Activated naive CD8-positive, alpha-beta T cell treated with anti-CD3 and anti-CD28 coated beads, Interleukin-2, amount 10 ng/mL, durations not matched to agents 7 days and 5 days (primary cell): ENCODE measurements at regions not wholly inside any gene's neighbourhood (a gene's known extent, or its start where the extent isn't known, plus 50 kb on each side); places are given as distances from the start of the nearest gene placed in this dataset.

Experiments
- ATAC-seq: fragments of 150-1000 bp; cut with Tn5 transposase; one replicate; pipeline ENCODE4 v1.10.0; 2021; ENCODE audit warnings: low read depth, moderate library complexity
- POLR2A ChIA-PET: fragments of 350-600 bp; sonication (Branson Sonifier 250); formaldehyde crosslinking; loops from one replicate; lab custom pipeline; 2021; ENCODE audit warnings: antibody characterized with exemption; lab: Charles Lee
- DNase-seq: peaks from one replicate; pipeline ENCODE4 v3.0.0; 2021
- H3K27ac Mint-ChIP-seq: one replicate; pipeline ENCODE4 v1.8.0; 2022; ENCODE audit warnings: mild to moderate bottlenecking, mixed read lengths
- H3K27me3 Mint-ChIP-seq: one replicate; pipeline ENCODE4 v1.8.0; 2022; ENCODE audit warnings: mild to moderate bottlenecking, moderate library complexity, mixed read lengths
- H3K36me3 Mint-ChIP-seq: one replicate; pipeline ENCODE4 v1.8.0; 2021; ENCODE audit warnings: mild to moderate bottlenecking, mixed read lengths
- H3K4me1 Mint-ChIP-seq: one replicate; pipeline ENCODE4 v1.8.0; 2021; ENCODE audit warnings: mixed read lengths
- H3K4me3 Mint-ChIP-seq: one replicate; pipeline ENCODE4 v1.8.0; 2022; ENCODE audit warnings: mild to moderate bottlenecking, moderate library complexity, mixed read lengths
- H3K9me3 Mint-ChIP-seq: one replicate; pipeline ENCODE4 v1.8.0; 2021; ENCODE audit warnings: mixed read lengths

DNA sequence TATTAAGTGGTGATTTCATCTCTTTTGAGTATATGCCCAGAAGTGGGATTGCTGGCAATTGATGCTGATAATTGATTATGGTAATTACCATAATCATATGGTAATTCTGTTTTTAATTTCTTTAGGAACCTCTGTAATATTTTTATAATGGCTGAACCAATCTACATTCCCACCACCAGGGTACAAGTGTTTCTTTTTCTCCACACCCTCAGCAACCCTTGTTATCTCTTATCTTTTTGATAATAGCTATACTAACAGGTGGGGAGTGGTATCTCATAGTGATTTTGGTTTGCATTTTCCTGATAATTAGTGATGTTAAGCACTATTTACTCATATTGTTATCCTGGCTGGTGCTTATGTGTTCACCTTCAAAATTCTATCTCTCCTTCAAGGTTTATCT is 212.6 kb downstream of the FMR1NB start:
- Mint-ChIP-seq H3K4me1 (no peaks in the 10 kb centered on the region), H3K9me3 (no peaks in the 10 kb centered on the region), H3K27me3 (no peaks in the 10 kb centered on the region), H3K36me3 (no peaks in the 10 kb centered on the region), H3K27ac (no peak overlapping the region), H3K4me3 (no peak overlapping the region)
- ATAC-seq (no peak), DNase-seq (no peak)
- POLR2A ChIA-PET, result no interaction called here

DNA sequence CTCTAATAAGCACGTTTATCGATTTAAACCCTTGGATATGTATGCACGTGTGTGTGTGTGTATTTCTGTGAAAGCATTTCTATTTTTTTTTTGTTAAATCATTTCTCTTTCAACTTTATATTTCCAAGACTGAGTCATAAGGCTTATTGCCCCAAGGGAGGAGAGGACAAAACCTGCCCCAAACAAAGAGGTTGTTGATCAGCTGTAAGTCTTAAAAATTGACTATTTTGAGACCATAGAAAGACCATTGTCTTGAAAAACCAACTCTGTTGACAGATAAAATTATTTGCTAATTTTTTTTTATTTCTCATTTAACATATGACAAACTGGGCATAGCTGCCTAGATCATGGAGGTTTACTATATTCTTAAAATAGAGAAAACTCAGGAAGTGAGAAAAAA is 222.4 kb downstream of the FMR1NB start:
- H3K27me3 Mint-ChIP-seq, result no peaks in the 10 kb centered on the region
- H3K27ac Mint-ChIP-seq, result no peak overlapping the region
- POLR2A ChIA-PET, result no interaction called here
- no peak for DNase-seq
- no peak overlapping the region for H3K4me3 Mint-ChIP-seq
- H3K4me1 Mint-ChIP-seq, result no peaks in the 10 kb centered on the region
- peaks cover 2% of the 10 kb centered on the region for H3K9me3 Mint-ChIP-seq
- ATAC-seq, result no peak
- no peaks in the 10 kb centered on the region for H3K36me3 Mint-ChIP-seq

DNA sequence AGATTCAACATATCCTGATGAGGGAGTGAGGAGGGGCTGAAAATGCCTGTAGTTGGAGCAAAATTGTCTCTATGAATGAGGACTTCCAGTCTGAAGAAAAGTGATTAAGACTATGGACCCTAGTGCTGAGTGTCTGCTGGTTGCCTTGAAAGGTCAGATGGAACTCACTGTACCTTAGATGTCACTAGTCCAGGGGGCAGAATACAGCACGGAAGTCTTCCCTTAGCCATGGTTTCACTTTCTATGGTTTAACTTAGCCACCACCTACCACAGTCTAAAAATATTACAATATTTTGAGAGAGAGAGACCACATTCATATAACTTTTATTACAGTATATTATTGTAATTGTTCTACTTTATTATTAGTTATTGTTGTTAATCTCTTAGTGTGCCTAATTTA is 223.1 kb downstream of the FMR1NB start:
- no peaks in the 10 kb centered on the region for H3K4me1 Mint-ChIP-seq
- H3K27me3 Mint-ChIP-seq, result no peaks in the 10 kb centered on the region
- no peaks in the 10 kb centered on the region for H3K36me3 Mint-ChIP-seq
- no peak overlapping the region for H3K27ac Mint-ChIP-seq
- DNase-seq, result no peak
- H3K4me3 Mint-ChIP-seq, result no peak overlapping the region
- POLR2A ChIA-PET, result no interaction called here
- peaks cover 2% of the 10 kb centered on the region for H3K9me3 Mint-ChIP-seq
- no peak for ATAC-seq

DNA sequence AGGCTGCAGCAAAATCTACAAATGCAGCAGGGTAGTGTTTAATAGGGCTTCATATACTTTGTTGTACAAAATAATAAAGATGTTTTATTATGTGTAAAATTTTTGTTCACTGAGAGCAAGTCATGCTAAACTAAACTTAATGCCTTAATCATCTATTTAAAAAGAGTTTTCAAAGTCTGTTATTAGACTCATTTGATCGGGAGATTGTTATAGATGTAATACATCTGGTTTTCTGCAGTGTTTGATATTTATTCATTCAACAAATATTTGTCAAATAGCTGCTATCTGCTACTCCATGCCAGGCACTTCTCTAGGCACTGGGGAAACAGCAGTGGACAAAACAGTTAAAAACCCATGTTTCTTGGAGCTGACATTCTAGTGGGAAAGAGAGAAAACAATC is 233.6 kb downstream of the FMR1NB start:
- no peak for ATAC-seq
- no peaks in the 10 kb centered on the region for H3K36me3 Mint-ChIP-seq
- H3K4me3 Mint-ChIP-seq, result no peak overlapping the region
- no peaks in the 10 kb centered on the region for H3K9me3 Mint-ChIP-seq
- no peak overlapping the region for H3K27ac Mint-ChIP-seq
- DNase-seq, result no peak
- POLR2A ChIA-PET, result no interaction called here
- no peaks in the 10 kb centered on the region for H3K27me3 Mint-ChIP-seq
- H3K4me1 Mint-ChIP-seq, result no peaks in the 10 kb centered on the region

DNA sequence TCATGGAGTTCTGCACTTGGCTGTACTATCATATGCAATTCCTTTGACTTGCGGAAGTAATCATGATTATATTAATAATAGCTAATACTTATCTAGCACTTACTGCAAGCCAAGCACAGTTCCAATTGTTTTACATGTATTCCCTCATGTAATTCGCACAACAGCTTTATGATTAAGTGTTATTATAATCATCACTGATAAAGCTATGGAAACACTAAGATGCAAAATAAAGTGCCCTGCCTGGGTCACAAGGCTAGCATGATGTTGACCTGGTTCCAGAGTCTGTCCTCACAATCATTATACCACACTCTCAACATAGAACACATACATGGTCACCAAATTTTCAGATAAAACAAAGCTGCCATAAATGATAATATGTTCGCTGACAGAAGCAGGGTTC is 234.6 kb downstream of the FMR1NB start:
- Mint-ChIP-seq H3K36me3 (no peaks in the 10 kb centered on the region), H3K27me3 (no peaks in the 10 kb centered on the region), H3K27ac (no peak overlapping the region), H3K4me3 (no peak overlapping the region), H3K9me3 (no peaks in the 10 kb centered on the region), H3K4me1 (no peaks in the 10 kb centered on the region)
- POLR2A ChIA-PET, result no interaction called here
- DNase-seq, result no peak
- ATAC-seq, result no peak

DNA sequence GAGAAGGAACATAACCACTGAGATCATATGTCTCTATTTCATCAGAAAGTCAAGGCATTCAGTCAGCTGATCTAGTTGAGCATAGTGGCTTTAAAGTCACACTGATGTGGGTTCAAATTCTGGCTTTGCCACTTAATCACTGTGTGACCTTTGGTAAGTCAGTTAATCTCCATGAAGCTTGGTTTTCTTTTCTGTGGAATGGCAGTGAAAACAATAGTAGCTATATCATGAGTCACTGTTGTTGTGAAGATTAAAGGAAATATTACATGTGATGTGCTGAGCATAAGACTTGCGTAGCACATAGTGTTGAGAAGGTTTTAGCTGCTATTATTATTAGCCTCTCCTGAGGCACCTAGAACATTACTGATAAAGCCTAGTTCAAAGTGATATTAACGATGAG is 242.2 kb downstream of the FMR1NB start:
- POLR2A ChIA-PET, result no interaction called here
- Mint-ChIP-seq H3K4me3 (no peak overlapping the region), H3K4me1 (no peaks in the 10 kb centered on the region), H3K27me3 (no peaks in the 10 kb centered on the region), H3K36me3 (peaks cover 1% of the 10 kb centered on the region), H3K27ac (no peak overlapping the region), H3K9me3 (no peaks in the 10 kb centered on the region)
- no peak for DNase-seq
- ATAC-seq, result no peak

DNA sequence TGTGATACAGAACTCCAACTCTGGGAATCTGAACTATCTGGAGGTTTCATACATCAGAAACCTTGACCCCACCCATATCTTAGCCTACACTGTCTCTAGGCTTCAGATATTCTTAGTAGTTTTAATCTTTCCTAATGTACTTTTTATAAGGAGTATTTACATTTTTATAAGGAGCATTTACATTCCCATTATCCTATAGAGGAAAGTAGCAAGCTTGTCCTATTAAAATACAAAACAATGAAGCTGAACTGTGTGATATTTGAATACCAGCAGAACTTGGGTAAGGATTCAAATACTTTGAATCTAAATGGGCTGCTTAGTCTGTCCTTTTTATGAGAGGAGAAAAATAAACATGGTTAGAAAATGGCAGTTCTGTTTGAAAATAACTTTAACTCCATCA is 247.4 kb downstream of the FMR1NB start:
- Mint-ChIP-seq H3K4me3 (no peak overlapping the region), H3K27ac (no peak overlapping the region)
- POLR2A ChIA-PET, result no interaction called here

DNA sequence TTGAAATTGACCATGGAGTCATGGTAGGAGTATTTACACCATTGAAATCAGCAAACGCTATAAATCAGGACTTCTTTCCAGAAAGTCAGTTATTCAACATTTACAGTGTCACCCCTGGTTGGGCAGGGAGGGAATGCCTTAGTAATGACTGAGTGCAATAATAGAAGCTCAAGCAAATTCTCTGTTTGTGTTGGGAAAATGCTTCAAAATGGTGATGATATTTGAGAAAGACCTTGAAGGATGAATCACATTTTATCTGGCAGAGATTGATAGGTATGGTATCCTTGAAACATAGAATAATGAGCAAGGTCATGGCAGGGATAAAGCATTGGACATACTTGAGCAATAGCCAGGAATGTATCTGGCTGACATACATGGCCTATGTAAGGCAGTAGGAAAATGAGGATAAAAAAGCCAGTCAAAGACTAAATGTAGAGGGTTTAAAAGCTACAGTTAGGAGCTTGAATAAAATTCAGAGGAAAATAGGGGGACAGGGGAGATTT is 248.7 kb downstream of the FMR1NB start:
- POLR2A ChIA-PET, result no interaction called here
- no peaks in the 10 kb centered on the region for H3K27me3 Mint-ChIP-seq
- ATAC-seq (no peak), DNase-seq (no peak)
- peaks cover 2% of the 10 kb centered on the region for H3K9me3 Mint-ChIP-seq
- H3K4me3 Mint-ChIP-seq, result no peak overlapping the region
- peaks cover 1% of the 10 kb centered on the region for H3K36me3 Mint-ChIP-seq
- no peak overlapping the region for H3K27ac Mint-ChIP-seq
- peaks cover 2% of the 10 kb centered on the region for H3K4me1 Mint-ChIP-seq

More for the DNA sequence above, 247.4 kb downstream of the FMR1NB start:
- Mint-ChIP-seq H3K27me3 (no peaks in the 10 kb centered on the region), H3K4me1 (peaks cover 2% of the 10 kb centered on the region), H3K36me3 (peaks cover 1% of the 10 kb centered on the region), H3K9me3 (peaks cover 2% of the 10 kb centered on the region)
- DNase-seq (no peak), ATAC-seq (no peak)

DNA sequence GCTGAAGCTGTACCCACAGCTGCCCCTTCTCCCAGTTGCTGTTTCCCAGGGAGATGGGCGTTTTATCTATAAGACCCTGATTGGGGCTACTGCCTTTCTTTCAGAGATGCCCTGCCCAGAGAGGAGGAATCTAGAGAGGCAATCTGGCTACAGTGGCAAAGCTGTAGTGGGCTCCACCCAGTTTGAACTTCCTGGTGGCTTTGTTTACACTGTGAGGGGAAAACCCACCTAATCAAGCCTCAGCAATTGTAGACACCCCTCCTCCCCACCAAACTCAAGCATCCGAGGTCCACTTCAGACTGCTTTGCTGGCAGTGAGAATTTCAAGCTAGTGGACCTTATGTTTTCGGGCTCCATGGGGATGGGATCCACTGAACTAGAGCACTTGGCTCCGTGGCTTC is 240.4 kb upstream of the AFF2 start:
- Mint-ChIP-seq H3K27me3 (no peaks in the 10 kb centered on the region), H3K4me3 (no peak overlapping the region), H3K27ac (no peak overlapping the region), H3K4me1 (no peaks in the 10 kb centered on the region), H3K36me3 (peaks cover 10% of the 10 kb centered on the region), H3K9me3 (peaks cover 7% of the 10 kb centered on the region)
- DNase-seq (no peak), ATAC-seq (no peak)
- POLR2A ChIA-PET, result no interaction called here

DNA sequence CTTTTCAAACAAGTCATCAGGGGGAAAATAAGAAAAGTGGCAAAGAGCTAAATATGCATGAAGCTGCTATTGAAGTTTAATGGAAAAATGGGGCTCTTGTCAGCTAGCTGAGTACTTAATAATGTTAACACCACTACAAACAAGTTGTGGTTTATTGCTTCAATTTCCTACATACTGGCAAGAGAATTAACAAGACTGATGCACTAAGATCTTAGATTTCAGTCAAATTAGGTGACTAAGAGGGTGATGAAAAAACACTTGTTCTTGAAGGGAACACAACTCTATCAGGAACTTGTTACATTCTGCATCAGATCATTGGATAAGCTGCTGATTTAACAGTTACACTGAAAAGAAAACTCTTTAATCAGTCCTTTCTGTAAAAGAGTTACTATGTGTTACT is 234.6 kb upstream of the AFF2 start:
- DNase-seq (no peak), ATAC-seq (no peak)
- peaks cover 9% of the 10 kb centered on the region for H3K36me3 Mint-ChIP-seq
- H3K9me3 Mint-ChIP-seq, result peaks cover 4% of the 10 kb centered on the region
- POLR2A ChIA-PET, result no interaction called here
- H3K27ac Mint-ChIP-seq, result no peak overlapping the region
- H3K4me1 Mint-ChIP-seq, result peaks cover 5% of the 10 kb centered on the region
- H3K27me3 Mint-ChIP-seq, result no peaks in the 10 kb centered on the region
- no peak overlapping the region for H3K4me3 Mint-ChIP-seq

DNA sequence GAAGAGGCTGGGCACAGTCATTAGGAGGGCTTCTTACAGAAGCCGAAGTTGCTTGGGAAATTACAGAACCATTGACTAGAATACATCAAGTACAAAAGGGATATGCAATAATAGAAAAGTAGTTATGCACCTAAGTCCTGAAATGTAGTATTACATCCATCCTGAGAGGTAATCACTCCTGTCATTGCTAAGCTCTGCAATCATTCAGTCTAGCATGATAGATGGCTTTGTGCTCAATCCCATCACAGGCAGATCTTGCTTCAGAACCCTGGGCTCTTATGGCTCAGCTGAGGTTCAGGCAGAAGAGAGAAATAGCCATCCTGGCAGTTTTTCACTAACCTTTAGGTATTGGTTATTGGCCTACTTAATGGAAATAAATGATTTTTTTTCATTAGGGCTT is 231.7 kb upstream of the AFF2 start:
- Mint-ChIP-seq H3K4me3 (no peak overlapping the region), H3K9me3 (peaks cover 1% of the 10 kb centered on the region), H3K36me3 (peaks cover 1% of the 10 kb centered on the region), H3K27ac (no peak overlapping the region), H3K4me1 (peaks cover 10% of the 10 kb centered on the region), H3K27me3 (no peaks in the 10 kb centered on the region)
- ATAC-seq (no peak), DNase-seq (no peak)
- POLR2A ChIA-PET, result no interaction called here

DNA sequence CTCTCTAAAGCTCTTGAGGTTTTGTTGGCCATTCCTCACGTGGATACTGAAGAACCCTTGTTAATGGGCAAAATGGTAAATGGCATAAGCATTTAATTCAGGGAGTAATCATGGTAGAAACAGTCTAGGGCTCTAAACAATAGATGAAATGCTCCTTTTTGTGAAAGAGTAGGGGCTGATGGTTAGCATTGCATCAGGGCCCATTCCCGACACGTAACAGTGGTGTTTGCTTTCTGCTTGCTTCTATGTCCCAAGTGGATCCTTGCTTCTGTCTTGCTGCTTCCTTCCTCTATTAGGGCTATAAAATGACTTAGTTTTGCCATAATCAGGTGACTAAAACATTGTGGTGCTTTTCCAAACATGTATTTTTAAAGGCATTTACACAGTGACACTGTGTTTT is 230.9 kb upstream of the AFF2 start:
- Mint-ChIP-seq H3K27ac (no peak overlapping the region), H3K36me3 (no peaks in the 10 kb centered on the region), H3K27me3 (no peaks in the 10 kb centered on the region), H3K4me1 (peaks cover 10% of the 10 kb centered on the region), H3K9me3 (peaks cover 1% of the 10 kb centered on the region), H3K4me3 (no peak overlapping the region)
- no peak for DNase-seq
- POLR2A ChIA-PET, result no interaction called here
- no peak for ATAC-seq

DNA sequence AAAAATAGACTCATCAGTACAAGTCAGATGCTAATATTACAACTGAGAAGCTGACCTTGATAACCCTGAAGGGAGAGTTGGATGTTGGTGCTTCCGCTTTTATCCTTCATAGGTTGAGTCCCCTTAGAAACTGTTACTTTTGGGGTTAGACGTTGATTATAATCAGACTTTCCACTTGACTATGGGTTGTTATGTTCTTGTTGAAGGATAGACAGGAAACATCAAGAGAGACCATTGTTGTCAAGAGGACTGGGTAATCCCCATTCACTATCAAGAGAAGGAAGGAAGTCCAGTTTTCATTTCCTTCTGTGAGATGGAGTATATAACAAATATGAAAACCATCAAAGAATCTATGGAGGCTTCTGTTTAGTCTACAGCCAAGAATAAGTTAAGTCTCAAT is 229.9 kb upstream of the AFF2 start:
- Mint-ChIP-seq H3K36me3 (peaks cover 5% of the 10 kb centered on the region), H3K4me1 (peaks cover 10% of the 10 kb centered on the region), H3K27me3 (no peaks in the 10 kb centered on the region), H3K9me3 (peaks cover 3% of the 10 kb centered on the region), H3K4me3 (no peak overlapping the region), H3K27ac (no peak overlapping the region)
- DNase-seq (no peak), ATAC-seq (peak; percentile 39)
- POLR2A ChIA-PET, result no interaction called here

DNA sequence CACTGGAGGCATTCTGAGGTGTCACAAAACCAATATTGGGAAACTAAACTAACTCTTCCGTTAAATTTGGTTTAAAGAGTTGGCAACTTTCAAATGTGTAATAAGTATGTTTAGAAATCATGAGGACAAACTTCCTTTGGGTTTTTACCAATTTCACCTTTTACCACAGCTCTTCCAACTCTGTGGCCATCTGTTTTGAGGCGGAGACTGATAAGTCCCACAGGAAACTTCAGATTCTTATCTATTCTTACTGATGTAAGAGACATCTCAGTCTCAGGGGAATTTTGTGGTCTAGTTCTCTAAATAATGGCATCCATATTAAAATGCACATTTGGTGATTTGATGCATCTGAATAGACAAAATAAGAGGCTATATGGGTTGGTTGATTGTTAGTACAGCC is 229.2 kb upstream of the AFF2 start:
- peaks cover 5% of the 10 kb centered on the region for H3K36me3 Mint-ChIP-seq
- H3K27ac Mint-ChIP-seq, result no peak overlapping the region

DNA sequence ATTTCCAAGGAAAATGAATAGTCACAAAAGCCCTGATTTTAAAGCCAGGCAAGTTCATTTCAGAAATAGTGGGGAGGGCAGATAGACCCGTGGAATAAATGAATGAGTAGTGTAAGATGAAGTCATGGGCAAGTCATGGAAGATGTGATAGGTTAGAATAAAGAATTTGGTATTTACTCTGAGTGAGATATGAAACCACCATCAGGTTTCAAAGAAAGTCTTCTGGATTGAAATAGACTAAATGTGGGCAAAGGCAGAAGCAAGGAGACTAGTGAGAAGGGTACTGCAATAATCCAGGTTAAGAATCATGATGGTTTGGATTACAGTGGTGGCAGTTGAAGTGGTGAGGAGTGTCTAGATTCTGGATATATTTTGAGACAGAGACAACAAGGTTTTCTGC is 218.5 kb upstream of the AFF2 start:
- Mint-ChIP-seq H3K9me3 (peaks cover 5% of the 10 kb centered on the region), H3K4me1 (peaks cover 22% of the 10 kb centered on the region), H3K36me3 (peaks cover 13% of the 10 kb centered on the region), H3K4me3 (peak overlapping the region; percentile 42), H3K27ac (peak overlapping the region; percentile 31), H3K27me3 (no peaks in the 10 kb centered on the region)
- no peak for DNase-seq
- POLR2A ChIA-PET, result no interaction called here
- ATAC-seq, result no peak

More for the DNA sequence above, 229.2 kb upstream of the AFF2 start:
- peaks cover 10% of the 10 kb centered on the region for H3K4me1 Mint-ChIP-seq
- DNase-seq (no peak), ATAC-seq (no peak)
- peaks cover 3% of the 10 kb centered on the region for H3K9me3 Mint-ChIP-seq
- POLR2A ChIA-PET, result no interaction called here
- H3K4me3 Mint-ChIP-seq, result no peak overlapping the region
- no peaks in the 10 kb centered on the region for H3K27me3 Mint-ChIP-seq
